ENCODE measurements at regions not wholly inside any gene's neighbourhood (a gene's known extent, or its start where the extent isn't known, plus 50 kb on each side); places are given as distances from the start of the nearest gene placed in this dataset.

- DNase-seq = no peak
These were observed 119.4 kb downstream of the UQCRFS1 start for GRCh38 chr19:29093553-29093908.

- DNase-seq = no peak
These were observed 120.0 kb downstream of the UQCRFS1 start for GRCh38 chr19:29092712-29093552.

- no peak for DNase-seq
These were observed 122.0 kb downstream of the UQCRFS1 start for GRCh38 chr19:29090783-29091526.

GRCh38 chr19:29089315-29089870 is 123.6 kb downstream of the UQCRFS1 start:
- no peak for DNase-seq

- no peak for DNase-seq
These were observed 124.2 kb downstream of the UQCRFS1 start for GRCh38 chr19:29088761-29089160.

- DNase-seq = no peak
These were observed 126.3 kb downstream of the UQCRFS1 start for GRCh38 chr19:29086646-29087045.

- DNase-seq = no peak
These were observed 126.8 kb downstream of the UQCRFS1 start for GRCh38 chr19:29086182-29086581.

- DNase-seq = no peak
These were observed 127.3 kb downstream of the UQCRFS1 start for GRCh38 chr19:29085630-29086029.

- DNase-seq = no peak
These were observed 127.7 kb downstream of the UQCRFS1 start for GRCh38 chr19:29085206-29085605.

- DNase-seq = no peak
These were observed 128.7 kb downstream of the UQCRFS1 start for GRCh38 chr19:29084266-29084665.

GRCh38 chr19:29083863-29084262 is 129.1 kb downstream of the UQCRFS1 start:
- DNase-seq = no peak

- no peak for DNase-seq
These were observed 133.5 kb downstream of the UQCRFS1 start for GRCh38 chr19:29079356-29080032.

- no peak for DNase-seq
These were observed 136.0 kb downstream of the UQCRFS1 start for GRCh38 chr19:29076963-29077362.

GRCh38 chr19:29076161-29076560 is 136.8 kb downstream of the UQCRFS1 start:
- no peak for DNase-seq

GRCh38 chr19:29075149-29075548 is 137.8 kb downstream of the UQCRFS1 start:
- DNase-seq = no peak

- DNase-seq = no peak
These were observed 138.4 kb downstream of the UQCRFS1 start for GRCh38 chr19:29074579-29074978.

GRCh38 chr19:29067831-29068230 is 145.1 kb downstream of the UQCRFS1 start:
- DNase-seq = no peak

GRCh38 chr19:29062475-29063435 is 150.2 kb downstream of the UQCRFS1 start:
- no peak for DNase-seq

GRCh38 chr19:29060813-29061364 is 152.1 kb downstream of the UQCRFS1 start:
- DNase-seq = no peak

GRCh38 chr19:29056535-29056934 is 156.4 kb downstream of the UQCRFS1 start:
- no peak for DNase-seq

- no peak for DNase-seq
These were observed 157.9 kb downstream of the UQCRFS1 start for GRCh38 chr19:29054886-29055675.
